GM21528 (cell line): ENCODE measurements at regions not wholly inside any gene's neighbourhood (a gene's known extent, or its start where the extent isn't known, plus 50 kb on each side); places are given as distances from the start of the nearest gene placed in this dataset.
"Not testable (repeated sequence)": the region's sequence is repeated elsewhere in the genome, so short reads cannot be mapped to it uniquely, and the experiment has no call there.

Experiments used
- ATAC-seq: cut with Tn5 transposase; IDR thresholded peaks from one replicate; pipeline ENCODE4 v1.9.1; 2021; ENCODE audit warnings: mild to moderate bottlenecking, moderate library complexity; ENCODE audit not compliant: unreplicated experiment, low FRiP score

DNA sequence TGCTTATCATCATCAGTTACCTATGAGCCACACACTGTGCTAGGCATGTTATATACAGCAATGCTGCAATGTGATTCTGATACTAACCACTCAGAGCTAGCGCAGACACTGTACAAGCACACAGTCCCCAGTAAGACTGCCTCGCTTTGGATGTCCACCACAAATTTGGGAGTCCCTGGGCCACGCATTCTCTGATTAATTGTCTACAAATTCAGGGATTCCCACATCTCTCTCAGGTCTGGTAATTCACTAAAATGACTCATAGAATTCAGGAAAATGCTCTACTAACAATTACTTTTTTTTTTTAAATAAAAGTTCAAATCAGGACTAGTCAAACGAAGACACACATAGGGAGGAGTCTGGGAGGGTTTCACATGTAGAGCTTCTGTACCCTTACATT is 652.1 kb upstream of the AADAT start:
- ATAC-seq: no peak

GRCh38 chr4:170736710-170737109 is 647.0 kb upstream of the AADAT start:
- ATAC-seq: no peak

DNA sequence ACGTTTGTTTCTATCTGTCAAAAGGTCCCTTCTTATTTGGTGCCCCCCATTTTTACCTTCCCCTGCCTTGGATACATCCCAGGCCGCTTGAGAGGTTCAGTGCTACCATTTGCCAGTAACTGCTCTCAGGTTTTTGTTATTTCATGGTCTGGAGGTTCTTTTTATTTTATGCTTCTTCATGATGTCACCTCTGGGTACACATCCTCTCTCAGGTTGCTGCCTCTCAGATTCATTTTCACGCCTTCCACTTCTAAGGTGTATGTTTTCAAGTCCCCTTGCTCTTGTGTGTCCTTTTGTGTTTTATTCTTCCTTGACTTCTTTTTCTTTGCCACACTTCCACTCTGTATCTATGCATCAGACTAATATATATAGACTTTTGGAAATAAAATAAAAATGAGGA is 640.1 kb upstream of the AADAT start:
- ATAC-seq: no peak

- ATAC-seq: no peak
Observed at GRCh38 chr4:170729236-170729635, 639.5 kb upstream of the AADAT start.

- ATAC-seq: no peak
Observed at GRCh38 chr4:170724191-170724590, 634.4 kb upstream of the AADAT start.

- no peak for ATAC-seq
Observed at GRCh38 chr4:170723171-170723570, 633.4 kb upstream of the AADAT start.

- no peak for ATAC-seq
Observed at GRCh38 chr4:170721812-170722373, 632.1 kb upstream of the AADAT start.

DNA sequence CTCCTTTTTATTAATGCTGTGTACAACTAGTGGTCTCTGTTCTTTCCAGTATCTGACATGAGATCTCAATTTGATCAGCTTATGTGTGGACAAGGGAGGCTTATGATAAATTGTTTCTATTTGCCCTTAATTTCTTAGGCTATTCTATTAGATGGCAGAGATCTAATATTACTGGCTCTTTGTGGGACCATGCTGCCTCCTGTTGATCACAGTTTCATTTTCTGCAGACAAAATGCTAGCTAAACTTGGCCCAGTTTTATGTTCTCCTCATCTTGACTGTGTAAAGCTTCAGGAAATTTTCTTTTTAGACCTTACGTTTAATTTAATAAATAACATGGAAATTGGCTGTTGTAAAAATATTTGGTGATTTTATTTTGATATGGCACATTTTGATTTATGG is 627.1 kb upstream of the AADAT start:
- ATAC-seq: no peak

- no peak for ATAC-seq
Observed at GRCh38 chr4:170705907-170706306, 616.2 kb upstream of the AADAT start.

- no peak for ATAC-seq
Observed at GRCh38 chr4:170700064-170700463, 610.3 kb upstream of the AADAT start.

DNA sequence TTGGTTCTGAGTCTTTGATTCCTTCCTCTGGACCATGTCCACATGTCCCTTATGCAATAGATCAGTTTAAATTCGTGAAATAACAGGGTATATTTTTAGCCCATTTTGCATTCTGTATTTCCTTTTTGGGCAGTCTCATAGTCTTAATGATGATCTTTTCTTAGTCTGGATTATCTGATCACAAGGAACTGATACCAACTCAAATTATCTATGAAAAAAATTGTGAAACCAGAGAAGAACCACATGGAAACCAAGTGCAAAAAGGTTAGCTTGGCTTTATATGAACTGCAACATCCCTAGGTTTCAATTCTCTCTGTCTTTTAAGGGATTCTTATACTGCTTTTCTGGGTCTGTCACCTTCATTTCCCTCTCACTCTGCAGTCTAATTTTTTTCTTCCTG is 608.6 kb upstream of the AADAT start:
- ATAC-seq: peak; percentile 63

DNA sequence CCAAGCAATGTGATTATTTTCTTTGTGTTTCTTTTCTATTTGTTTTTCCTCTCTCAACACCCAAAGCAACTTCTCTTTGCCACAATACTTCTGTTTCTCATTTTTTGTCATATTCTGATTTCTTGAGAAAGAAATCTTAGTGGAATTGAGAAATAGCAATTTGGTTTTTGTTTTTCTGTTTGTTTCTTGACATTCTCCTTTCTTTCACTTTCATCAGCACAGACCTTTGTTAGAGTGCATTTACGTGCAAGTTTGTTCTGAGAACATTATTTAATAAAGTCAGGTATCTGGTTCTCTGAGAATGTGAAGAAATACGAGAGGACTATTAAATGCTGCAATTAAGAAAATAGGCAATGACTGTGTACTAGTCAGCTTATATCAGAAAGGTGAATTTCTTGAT is 608.1 kb upstream of the AADAT start:
- peak; percentile 50 for ATAC-seq

- no peak for ATAC-seq
Observed at GRCh38 chr4:170697045-170697444, 607.3 kb upstream of the AADAT start.

GRCh38 chr4:170691168-170691567 is 601.4 kb upstream of the AADAT start:
- ATAC-seq: no peak

- no peak for ATAC-seq
Observed at GRCh38 chr4:170687751-170688150, 598.0 kb upstream of the AADAT start.

DNA sequence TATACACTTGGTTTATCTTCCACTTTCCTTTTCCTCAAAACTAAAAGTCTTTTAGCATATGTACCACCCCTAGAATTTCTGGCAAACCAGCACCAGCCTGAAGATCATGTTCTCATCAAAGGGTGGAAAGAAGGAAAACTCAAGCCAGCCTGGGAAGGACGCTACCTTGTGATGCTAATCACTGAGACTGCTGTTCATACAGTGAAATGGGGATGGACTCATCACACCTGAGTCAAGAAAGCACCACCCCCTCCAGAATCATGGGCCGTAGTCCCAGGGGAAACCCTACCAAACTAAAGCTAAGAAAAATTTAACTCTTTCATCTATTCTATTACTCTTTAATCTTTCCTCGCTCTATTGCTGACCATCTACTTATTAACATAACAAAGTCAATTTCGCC is 595.9 kb upstream of the AADAT start:
- not testable (repeated sequence) for ATAC-seq

GRCh38 chr4:170682558-170683294 is 593.0 kb upstream of the AADAT start:
- ATAC-seq: no peak

- not testable (repeated sequence) for ATAC-seq
Observed at GRCh38 chr4:170682087-170682486, 592.3 kb upstream of the AADAT start.

- no peak for ATAC-seq
Observed at GRCh38 chr4:170675568-170676262, 586.0 kb upstream of the AADAT start.

GRCh38 chr4:170674176-170674575 is 584.4 kb upstream of the AADAT start:
- no peak for ATAC-seq

DNA sequence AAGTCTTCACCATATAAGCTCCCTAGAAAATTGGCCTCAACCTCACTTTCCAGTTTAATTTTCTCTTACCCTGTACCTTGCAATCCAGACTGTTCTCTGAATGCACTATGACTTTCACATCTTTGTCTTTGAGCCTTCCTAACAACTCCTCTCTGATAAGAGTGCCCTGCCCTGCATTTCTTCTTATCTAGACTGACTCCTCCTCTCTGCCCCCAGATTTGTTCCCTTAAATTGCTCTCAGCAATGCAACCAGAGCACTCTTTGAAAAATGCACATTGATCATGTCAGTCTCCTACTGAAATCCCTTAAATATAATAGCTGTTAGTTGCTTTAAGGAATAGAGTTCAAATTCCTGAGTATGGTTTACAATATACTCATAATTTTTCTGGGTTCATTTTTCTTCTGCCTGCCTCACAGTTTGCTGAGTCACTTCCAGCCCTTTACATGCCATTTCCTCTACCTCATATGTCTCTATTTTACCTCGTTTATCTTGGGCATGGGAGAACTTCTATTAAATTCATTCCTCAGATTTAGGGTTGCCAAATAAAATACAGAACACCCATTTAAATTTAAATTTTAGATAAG is 582.7 kb upstream of the AADAT start:
- no peak for ATAC-seq
